Natural killer cell (primary cell): ENCODE measurements at regions not wholly inside any gene's neighbourhood (a gene's known extent, or its start where the extent isn't known, plus 50 kb on each side); places are given as distances from the start of the nearest gene placed in this dataset.

Experiments
- ATAC-seq, 3 donors: fragments of 150-1000 bp in 2 of 3; fragments of 200-7000 bp in 1 of 3; cut with Tn5 transposase; 1 replicate in 1 of 3; 2 replicates in 2 of 3; pipeline ENCODE4 v1.10.0; 2021; ENCODE audit warnings: mild to moderate bottlenecking in 2 of 3, moderate library complexity in 2 of 3
- DNase-seq, 2 donors: peaks; one replicate each; pipeline versions ENCODE4 v3.0.0 to v3.0.0-alpha.2; 2013 to 2021; ENCODE audit warnings: mixed read lengths in 1 of 2
- H3K27ac ChIP-seq: one replicate; pipeline ENCODE4 v1.5.1; 2013; ENCODE audit warnings: mild to moderate bottlenecking, low read length
- H3K27me3 ChIP-seq: one replicate; pipeline ENCODE4 v1.6.1; 2013; ENCODE audit warnings: low read length; ENCODE audit not compliant: control insufficient read depth, insufficient read depth
- H3K36me3 ChIP-seq: one replicate; pipeline ENCODE4 v1.6.1; 2013; ENCODE audit warnings: low read length; ENCODE audit not compliant: control insufficient read depth, insufficient read depth
- H3K4me1 ChIP-seq: one replicate; pipeline ENCODE4 v1.6.1; 2013; ENCODE audit warnings: low read length; ENCODE audit not compliant: control insufficient read depth, insufficient read depth
- H3K4me3 ChIP-seq: one replicate; pipeline ENCODE4 v1.5.1; 2013; ENCODE audit warnings: low read length
- H3K9me3 ChIP-seq: one replicate; pipeline ENCODE4 v1.6.1; 2013; ENCODE audit warnings: low read length; ENCODE audit not compliant: control insufficient read depth, insufficient read depth
- H3K27ac Mint-ChIP-seq, 2 donors: one replicate each; pipeline ENCODE4 v1.8.0; 2022; ENCODE audit warnings: mild to moderate bottlenecking in 2 of 2, mixed read lengths in 2 of 2, moderate library complexity in 1 of 2
- H3K27me3 Mint-ChIP-seq, 2 donors: one replicate each; pipeline ENCODE4 v1.8.0; 2022; ENCODE audit warnings: low read depth in 2 of 2, mixed read lengths in 2 of 2
- H3K36me3 Mint-ChIP-seq: one replicate; pipeline ENCODE4 v1.8.0; 2022; ENCODE audit warnings: mixed read lengths
- H3K4me1 Mint-ChIP-seq, 2 donors: one replicate each; pipeline ENCODE4 v1.8.0; 2022; ENCODE audit warnings: mixed read lengths in 2 of 2
- H3K4me3 Mint-ChIP-seq: one replicate; pipeline ENCODE4 v1.8.0; 2022; ENCODE audit warnings: mild to moderate bottlenecking, moderate library complexity, mixed read lengths
- H3K9me3 Mint-ChIP-seq, 2 donors: one replicate each; pipeline ENCODE4 v1.8.0; 2022; ENCODE audit warnings: mixed read lengths in 2 of 2
- CTCF ChIP-seq: fragments of 200-600 bp; IDR thresholded peaks from one replicate; pipeline ENCODE4 v1.8.0; 2022; ENCODE audit warnings: antibody characterized with exemption
- WGBS: methylation state at CpG from one replicate; pipeline ENCODE4 v1.1.7; 2013; ENCODE audit warnings: missing lambda C conversion rate; ENCODE audit not compliant: insufficient coverage; 5-methylcytosine and 5-hydroxymethylcytosine counted together
- intact Hi-C: fragments of 100-400 bp; cut with micrococcal nuclease; formaldehyde crosslinking; loops from one replicate; pipeline ENCODE4 v1.14.2; 2022

- no peak for ATAC-seq
- intact Hi-C loops = no loop called here
- no peak for TF ChIP-seq CTCF
Observed at GRCh38 chr17:69717819-69718218, 303.3 kb downstream of the MAP2K6 start.

GRCh38 chr17:69719474-69720048, 305.1 kb downstream of the MAP2K6 start:
- H3K27ac Mint-ChIP-seq = no peak overlapping the region
- no peaks in the 10 kb centered on the region for H3K9me3 Mint-ChIP-seq
- H3K36me3 Mint-ChIP-seq = no peaks in the 10 kb centered on the region
- no peak for ATAC-seq
- Histone ChIP-seq H3K36me3 (no peaks in the 10 kb centered on the region), H3K27ac (no peak overlapping the region), H3K9me3 (no peaks in the 10 kb centered on the region), H3K27me3 (no peaks in the 10 kb centered on the region), H3K4me3 (no peak overlapping the region), H3K4me1 (no peaks in the 10 kb centered on the region)
- no peak overlapping the region for H3K4me3 Mint-ChIP-seq
- no peaks in the 10 kb centered on the region for H3K4me1 Mint-ChIP-seq
- H3K27me3 Mint-ChIP-seq = no peaks in the 10 kb centered on the region
- TF ChIP-seq CTCF = no peak
- no peak for DNase-seq
- 93% methylated on average over 7 of the region's 8 CpGs for WGBS
- intact Hi-C loops = no loop called here

More at GRCh38 chr17:69717819-69718218, 303.3 kb downstream of the MAP2K6 start:
- no peaks in the 10 kb centered on the region for H3K9me3 Mint-ChIP-seq
- WGBS = 83% methylated on average over 4 of the region's 4 CpGs
- Histone ChIP-seq H3K36me3 (no peaks in the 10 kb centered on the region), H3K4me3 (no peak overlapping the region), H3K27me3 (no peaks in the 10 kb centered on the region), H3K9me3 (no peaks in the 10 kb centered on the region), H3K4me1 (no peaks in the 10 kb centered on the region), H3K27ac (no peak overlapping the region)
- H3K4me1 Mint-ChIP-seq = no peaks in the 10 kb centered on the region
- no peak for DNase-seq
- H3K27ac Mint-ChIP-seq = no peak overlapping the region
- H3K36me3 Mint-ChIP-seq = no peaks in the 10 kb centered on the region
- H3K4me3 Mint-ChIP-seq = no peak overlapping the region
- H3K27me3 Mint-ChIP-seq = no peaks in the 10 kb centered on the region

- H3K36me3 Mint-ChIP-seq = no peaks in the 10 kb centered on the region
- intact Hi-C loops = no loop called here
- H3K27ac ChIP-seq = no peak overlapping the region
- no peak overlapping the region for H3K4me3 Mint-ChIP-seq
- H3K36me3 ChIP-seq = no peaks in the 10 kb centered on the region
- peaks cover 2 to 6% of the 10 kb centered on the region in 2 donors for H3K9me3 Mint-ChIP-seq
- H3K4me1 Mint-ChIP-seq = no peaks in the 10 kb centered on the region
- no peaks in the 10 kb centered on the region for H3K4me1 ChIP-seq
- H3K9me3 ChIP-seq = no peaks in the 10 kb centered on the region
- no peaks in the 10 kb centered on the region for H3K27me3 ChIP-seq
- DNase-seq (no peak), ATAC-seq (no peak)
- no peak overlapping the region for H3K4me3 ChIP-seq
- no peak for TF ChIP-seq CTCF
- 82% methylated on average over 2 of the region's 2 CpGs for WGBS
- H3K27ac Mint-ChIP-seq = no peak overlapping the region
- peaks cover 0 to 5% of the 10 kb centered on the region in 2 donors for H3K27me3 Mint-ChIP-seq
Observed at GRCh38 chr17:69722518-69722917, 308.0 kb downstream of the MAP2K6 start.

GRCh38 chr17:69723316-69723715, 308.8 kb downstream of the MAP2K6 start:
- intact Hi-C loops = no loop called here
- no peak overlapping the region for H3K27ac Mint-ChIP-seq
- no peaks in the 10 kb centered on the region for H3K27me3 ChIP-seq
- no peak for ATAC-seq
- H3K27me3 Mint-ChIP-seq = peaks cover 0 to 5% of the 10 kb centered on the region in 2 donors
- no peaks in the 10 kb centered on the region for H3K36me3 ChIP-seq
- no peaks in the 10 kb centered on the region for H3K36me3 Mint-ChIP-seq
- peaks cover 2 to 6% of the 10 kb centered on the region in 2 donors for H3K9me3 Mint-ChIP-seq
- H3K4me1 Mint-ChIP-seq = no peaks in the 10 kb centered on the region
- H3K4me3 ChIP-seq = no peak overlapping the region
- WGBS = 72% methylated on average over 3 of the region's 3 CpGs
- no peak for TF ChIP-seq CTCF
- H3K27ac ChIP-seq = no peak overlapping the region
- no peak overlapping the region for H3K4me3 Mint-ChIP-seq
- no peaks in the 10 kb centered on the region for H3K9me3 ChIP-seq
- no peak for DNase-seq
- no peaks in the 10 kb centered on the region for H3K4me1 ChIP-seq
